ENCODE measurements at regions not wholly inside any gene's neighbourhood (a gene's known extent, or its start where the extent isn't known, plus 50 kb on each side); places are given as distances from the start of the nearest gene placed in this dataset.
A peak's percentile ranks its signal among the peaks of the same experiment; 100 is the strongest.

DNA sequence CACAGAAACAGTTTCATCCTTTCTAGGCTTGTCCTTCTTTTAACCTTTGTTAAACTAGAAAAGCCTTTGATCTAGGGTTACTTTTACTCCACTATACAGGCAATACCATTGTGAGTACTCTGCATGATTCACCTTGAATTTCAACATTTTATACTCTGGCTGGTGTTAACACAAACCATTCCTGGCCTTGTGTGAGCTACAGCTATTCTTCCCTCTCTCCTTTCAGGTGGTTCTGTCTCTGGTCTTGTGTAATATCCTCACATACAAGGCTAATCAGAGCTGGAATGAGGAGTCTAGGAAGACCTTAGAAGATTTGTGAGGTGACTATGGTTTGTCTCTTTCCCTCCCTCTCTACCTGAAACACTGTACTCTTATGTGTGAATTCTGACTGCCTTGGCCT lies 837.4 kb upstream of the USP15 start:
- DNase-seq (ENCODE audit: low spot score) = no peak

DNA sequence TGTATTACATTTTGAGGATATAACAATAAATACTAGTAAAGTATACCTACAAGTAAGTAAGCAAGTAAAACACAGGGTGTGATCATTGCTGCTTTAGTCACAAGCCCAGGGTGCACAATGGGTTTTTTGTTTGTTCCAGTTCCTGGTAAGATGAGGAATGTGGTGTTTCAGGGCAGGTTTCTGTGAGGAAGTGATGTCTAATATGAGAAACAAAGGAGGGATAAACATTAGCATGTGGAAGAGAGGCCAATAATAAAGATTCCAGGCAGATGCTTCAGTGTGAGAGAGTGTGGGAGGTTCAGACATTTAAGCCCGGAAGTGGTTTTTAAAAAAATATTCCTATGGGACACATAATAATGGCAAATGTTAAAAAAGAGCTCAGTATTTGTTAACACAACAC lies 808.1 kb upstream of the USP15 start:
- no peak for DNase-seq (ENCODE audit: low spot score)

DNA sequence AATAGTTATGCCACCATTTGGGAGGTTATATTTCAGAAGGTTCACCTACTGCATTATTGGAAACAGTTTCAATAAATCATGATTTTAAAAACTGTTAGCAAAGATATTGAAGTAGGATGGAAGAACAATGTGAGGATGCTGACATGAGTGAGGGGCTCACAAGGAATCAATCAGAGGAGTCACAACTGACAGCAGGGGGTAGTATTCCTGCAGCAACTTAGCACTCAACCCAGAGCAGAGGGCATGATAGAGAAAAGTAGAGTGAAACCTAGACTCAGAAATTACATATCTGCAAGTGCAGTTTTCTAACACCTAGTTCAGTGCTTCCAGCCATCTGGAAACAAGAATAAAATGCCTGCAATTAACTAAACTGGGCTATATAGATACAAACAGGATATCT lies 772.5 kb upstream of the USP15 start:
- no peak for DNase-seq (ENCODE audit: low spot score)

DNA sequence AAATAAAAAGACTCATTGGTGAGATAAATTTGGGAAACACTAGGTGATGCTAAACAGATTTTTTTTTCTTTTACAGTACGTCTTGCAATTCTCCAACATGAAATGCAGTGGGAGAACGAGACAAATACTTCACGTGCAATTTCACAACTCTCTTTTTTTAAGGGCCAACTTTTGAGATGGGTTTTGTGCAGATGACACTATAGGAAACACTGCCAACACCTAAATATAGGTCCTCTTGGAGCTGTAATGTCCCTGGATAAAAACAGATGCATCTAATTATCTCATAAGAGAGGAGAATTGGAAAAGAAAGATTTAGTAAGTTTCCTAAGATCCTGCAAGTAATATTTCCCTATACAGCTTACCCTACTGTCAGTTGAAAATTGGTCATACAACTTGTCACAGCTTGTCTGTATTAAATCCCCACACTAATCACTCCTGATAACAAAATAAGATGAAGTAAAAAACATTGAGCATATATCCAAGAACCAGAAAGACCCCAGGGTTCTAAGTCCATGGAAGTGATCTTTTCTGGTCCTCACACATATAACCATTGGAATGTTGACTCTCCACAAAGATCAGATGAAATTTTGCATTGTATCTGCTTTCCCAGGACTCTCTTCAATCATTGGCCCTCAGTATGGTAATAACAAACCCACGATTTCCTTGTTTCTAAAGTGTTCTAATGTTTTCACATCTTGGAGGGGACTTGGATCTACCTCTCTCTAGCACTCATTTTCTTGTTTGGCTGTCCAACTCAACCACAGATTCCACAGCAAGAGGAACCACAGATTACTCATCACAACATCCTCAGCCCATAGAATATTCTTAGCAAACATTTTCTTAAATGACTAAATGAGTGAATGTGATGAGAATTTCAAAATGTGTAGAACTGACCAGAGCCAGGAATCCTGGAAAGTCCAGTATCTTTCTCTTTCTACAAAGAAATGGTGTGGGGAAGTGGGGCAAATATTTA lies 769.4 kb upstream of the USP15 start:
- peak; percentile 21 for DNase-seq (ENCODE audit: low spot score)

DNA sequence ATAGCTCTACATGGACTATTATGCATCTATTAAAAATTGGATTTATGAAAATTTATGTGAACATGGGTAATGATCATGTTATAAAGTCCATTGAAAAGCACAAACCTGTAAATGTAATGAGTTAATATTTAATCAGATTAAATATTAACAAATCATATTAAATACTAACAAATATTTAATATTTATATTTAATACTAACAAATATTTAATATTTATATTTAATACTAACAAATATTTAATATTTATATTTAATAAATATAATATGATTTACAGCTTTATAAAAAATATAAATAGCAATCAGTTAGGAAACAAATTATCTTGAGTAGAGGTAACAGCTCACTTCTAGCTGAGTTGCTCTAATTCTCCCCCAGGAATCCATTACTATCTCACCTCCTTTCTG lies 758.0 kb upstream of the USP15 start:
- no peak for DNase-seq (ENCODE audit: low spot score)

DNA sequence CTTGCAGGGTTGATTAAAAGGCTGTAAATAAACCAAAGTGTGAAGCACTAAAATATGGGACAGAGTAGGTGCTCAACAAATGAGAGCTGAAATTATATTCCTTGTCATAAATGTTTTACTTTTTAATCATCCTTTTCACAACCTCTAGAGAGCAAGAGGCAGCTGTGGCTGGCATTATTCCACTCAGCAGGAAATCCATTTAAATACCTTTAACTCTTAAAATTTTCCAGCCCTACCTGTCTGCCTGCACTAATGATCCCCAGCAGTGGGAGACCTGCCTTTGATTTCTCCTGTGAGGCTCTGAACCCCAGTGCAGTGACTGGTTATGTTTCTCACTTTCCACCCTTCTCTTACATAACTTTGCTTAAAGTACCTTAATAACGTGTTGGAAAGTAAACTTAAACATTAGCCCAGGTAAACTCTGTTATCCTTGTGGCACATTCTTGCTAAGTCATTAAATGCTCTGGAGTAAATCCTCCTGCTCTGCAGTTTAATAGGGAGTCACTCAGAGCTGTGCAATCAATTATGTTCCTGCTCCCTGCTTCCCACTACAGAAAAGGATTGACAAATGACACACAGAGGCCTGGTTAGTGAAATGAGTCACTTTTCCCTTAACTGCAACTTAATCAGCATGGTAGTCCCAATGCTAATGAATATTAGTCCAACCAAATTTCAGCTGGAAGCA lies 755.7 kb upstream of the USP15 start:
- no peak for DNase-seq (ENCODE audit: low spot score)

DNA sequence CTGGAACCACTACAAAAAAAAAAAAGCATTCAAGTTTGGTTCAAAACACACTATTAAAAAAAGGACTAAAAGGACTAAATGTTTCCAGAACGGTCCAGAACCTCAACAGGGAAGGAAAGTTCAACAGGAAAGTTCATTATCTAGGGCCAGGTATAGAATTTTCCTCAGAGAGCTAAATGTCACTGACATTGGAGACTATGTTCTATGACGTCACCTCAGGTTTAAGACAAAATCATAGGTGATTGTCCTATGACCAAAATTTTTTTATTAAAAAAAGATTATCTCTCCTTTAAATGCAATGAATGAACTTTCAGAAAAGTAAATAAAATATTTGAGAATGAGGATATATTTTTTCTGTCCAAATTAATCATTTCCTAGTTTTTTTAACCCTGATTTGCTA lies 746.7 kb upstream of the USP15 start:
- no peak for DNase-seq (ENCODE audit: low spot score)

DNA sequence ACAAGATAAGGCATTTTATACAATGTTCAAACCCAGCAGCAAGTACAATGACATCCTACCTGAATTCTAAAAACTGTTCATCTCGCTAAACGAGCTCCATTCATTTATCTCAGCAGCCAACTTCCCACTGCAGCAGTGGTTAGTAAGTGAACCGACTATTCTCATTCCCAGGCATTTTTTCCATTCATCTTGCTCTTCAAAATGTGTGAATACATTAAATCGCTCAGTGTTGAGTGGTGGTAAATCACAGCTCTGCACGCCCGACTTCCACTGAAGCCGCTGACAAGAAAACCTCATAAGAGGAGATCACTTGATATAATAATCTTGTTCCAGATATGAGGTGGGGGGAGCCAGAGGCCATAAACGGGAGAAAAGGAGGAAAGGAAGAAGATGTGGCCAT lies 746.2 kb upstream of the USP15 start:
- DNase-seq (ENCODE audit: low spot score) = no peak

DNA sequence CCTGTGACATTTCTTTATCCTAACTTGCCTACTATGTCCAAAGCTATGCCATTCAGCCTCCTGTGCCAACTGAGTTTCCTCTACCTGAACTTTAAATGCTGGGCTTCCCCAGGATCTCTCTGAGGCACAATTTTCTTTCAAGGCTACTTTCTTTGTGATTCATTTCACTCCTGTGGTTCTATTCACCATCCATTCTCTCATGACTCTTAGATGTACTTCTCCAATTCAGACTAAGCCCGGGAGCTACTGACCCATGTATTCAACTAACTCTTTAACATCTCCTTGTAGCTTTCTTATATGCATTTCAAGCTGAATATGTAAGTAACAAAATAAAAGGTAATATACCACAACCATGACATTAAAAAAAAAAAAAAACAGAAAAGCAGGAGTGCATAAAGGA lies 738.9 kb upstream of the USP15 start:
- no peak for DNase-seq (ENCODE audit: low spot score)

DNA sequence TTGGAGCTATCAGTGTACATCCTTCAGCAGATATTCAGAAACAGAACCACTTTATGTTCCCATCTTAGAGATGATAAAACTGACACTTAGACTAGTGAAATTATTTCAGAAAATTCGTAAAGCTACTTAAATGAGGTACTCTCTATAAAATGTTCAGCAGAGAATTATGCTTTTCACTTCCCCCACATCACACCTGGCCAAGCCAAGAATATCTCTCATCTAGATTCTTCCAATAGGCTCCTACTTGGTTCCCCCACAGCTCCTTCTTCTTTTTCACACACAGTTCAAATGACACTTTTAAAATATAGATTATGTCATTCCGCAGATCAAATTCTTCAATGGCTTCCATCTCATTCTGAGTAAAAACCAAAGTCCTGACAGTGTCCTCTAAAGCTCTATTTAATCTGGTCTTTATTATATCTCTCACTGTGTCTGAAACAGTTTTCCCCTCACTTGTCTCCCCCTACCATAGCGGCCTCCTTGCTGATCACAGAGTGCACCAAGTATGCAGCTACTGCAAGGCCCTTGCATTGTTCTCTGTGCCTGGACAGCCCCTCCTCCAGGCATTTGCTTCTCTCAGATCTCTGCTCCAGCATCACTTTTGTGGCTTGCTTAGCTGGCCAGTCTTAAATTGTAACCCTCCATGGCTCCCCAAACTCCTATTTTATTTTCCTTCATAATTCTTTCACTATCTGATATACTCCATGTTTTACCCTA lies 736.8 kb upstream of the USP15 start:
- DNase-seq (ENCODE audit: low spot score) = no peak

DNA sequence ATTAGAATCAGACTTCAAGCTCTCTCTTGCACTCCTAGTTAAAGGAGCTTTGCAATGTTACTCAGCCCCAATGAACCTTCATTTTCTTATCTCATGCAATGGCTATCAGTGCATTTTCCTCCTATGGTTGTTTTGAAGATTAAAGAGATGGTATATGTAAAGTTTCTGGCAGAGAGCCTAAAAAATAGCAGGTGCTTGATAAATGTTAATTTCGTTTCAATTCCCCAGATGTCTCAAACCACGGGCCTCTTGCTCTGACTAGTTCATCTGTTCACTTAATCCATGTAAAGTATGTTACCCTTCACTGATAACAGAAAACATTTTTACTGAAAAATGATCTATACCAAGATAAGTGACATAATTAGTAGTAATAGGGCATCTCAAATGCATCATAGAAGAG lies 735.4 kb upstream of the USP15 start:
- peak; percentile 30 for DNase-seq (ENCODE audit: low spot score)

DNA sequence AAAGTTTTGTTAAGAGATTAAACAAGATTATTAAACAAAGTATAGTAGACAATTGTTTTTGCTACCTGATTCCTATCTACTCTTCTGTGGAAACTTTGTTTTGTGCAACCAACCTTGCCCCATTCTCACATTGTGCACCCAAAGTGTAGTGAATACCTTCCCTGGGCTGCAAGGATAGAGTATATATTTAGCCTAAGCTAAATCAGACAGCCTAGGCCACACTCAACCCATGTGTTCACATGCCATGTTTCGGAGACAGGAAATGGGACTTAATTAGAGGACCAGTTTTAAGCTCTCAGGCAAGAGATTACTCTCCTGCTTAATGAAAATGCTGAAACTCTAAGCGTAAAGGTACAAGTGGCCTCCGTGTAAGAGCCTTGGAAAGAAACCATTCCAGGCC lies 734.9 kb upstream of the USP15 start:
- DNase-seq (ENCODE audit: low spot score) = no peak

DNA sequence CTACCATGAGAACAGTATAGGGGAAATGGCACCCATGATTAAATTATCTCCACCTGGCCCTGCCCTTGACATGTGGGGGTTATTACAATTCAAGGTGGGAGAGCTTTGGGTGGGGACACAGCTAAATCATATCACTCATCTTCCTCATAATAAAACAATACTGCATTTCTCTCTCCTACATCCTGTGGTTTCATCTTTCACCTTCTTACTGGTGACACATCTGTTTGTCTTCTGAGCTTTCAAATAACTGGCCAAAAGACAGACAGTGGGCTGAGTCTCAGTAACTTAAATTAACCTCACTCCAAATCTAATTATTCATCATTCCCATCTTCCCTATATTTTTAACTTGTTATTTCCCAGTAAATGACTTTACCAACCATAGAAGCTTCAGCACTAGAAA lies 729.7 kb upstream of the USP15 start:
- DNase-seq (ENCODE audit: low spot score) = no peak

DNA sequence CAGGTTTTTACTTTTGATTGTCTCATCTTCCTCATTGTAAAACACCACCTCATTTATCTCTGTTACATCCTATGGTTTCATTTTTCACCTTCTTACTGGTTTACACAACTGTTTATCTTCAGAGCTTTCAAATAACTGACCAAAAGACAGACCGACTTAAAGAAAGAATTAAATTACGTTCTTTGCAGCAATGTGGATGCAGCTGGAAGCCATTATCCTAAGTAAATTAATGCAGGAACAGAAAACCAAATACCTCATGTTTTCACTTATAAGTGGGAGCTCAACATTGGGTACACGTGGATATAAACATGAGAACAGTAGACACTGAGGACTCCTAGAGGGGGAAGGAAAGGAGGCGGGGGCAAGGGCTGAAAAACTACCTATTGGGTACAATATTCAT lies 729.0 kb upstream of the USP15 start:
- DNase-seq (ENCODE audit: low spot score) = no peak

DNA sequence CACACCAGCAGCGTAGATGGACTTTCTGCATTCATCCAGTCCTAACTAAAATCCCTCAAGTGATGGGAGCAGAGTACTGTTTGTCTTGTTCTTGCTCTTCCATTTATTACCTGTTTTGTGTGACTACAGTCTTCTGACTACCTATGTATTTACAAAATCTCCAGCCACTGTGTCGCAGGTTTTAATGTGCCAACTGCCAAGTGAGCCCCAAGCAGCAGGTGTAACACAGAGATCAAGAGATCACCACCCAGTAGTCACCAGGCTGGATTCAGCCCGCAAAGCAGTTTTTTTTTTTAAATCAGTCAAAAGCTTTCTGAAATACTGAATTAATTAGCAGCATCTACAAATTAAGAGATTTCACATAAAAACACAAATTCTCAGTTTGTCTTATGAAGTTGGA lies 724.1 kb upstream of the USP15 start:
- DNase-seq (ENCODE audit: low spot score) = no peak

DNA sequence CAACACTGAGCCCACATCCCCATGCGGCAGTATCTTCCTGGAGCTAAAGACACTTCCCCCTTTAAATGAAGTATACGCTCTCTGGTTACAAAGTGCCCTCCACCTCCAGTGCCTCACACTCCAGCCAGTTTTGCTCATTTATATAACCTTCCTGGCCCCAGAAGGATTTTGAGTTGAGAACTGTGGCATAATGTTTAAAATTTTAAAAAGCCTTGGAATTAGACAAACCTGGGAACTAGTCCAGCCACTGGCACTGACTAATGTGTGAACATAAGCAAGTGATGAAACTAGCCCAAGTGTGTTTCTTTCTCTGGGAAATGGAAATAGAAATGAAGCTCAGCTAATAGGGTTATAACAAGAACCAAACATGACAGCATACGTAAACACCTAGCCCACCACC lies 723.7 kb upstream of the USP15 start:
- DNase-seq (ENCODE audit: low spot score) = no peak

DNA sequence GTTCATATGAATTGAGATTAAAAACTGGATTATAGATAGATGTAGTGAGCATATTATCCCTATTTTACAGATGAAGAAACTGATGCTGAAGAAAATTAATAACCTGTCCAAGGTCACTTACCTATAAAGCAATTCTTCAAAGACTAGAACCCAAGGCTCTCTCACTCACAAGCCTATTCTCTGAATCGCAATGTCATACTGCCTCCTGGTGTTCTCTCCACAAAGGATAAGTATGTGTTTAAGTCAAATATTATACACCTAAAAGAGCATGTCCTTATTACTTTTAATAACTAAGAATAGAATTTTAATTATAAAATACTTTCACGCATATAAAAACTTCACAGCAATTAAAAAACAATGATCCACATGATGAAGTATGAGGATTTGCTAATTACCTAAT lies 721.3 kb upstream of the USP15 start:
- no peak for DNase-seq (ENCODE audit: low spot score)

DNA sequence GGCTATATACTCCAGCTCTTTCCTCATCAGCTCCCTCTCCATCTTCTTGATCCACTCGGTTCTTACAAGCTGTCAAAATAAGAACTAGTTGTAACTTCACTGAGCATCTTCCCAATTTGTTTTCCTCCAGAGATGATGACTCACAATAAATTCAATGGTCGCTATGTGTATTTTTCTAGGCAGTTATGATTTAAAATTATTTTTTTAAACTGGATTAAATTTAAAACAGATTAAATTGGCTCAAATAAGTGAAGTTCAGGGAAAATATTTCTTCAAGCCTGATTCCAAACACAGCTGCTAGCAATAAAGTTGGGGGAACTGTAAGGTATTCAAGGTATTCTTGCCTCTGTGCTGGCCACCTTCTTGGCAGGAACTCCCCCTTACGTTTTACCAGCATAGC lies 717.7 kb upstream of the USP15 start:
- DNase-seq (ENCODE audit: low spot score) = no peak

DNA sequence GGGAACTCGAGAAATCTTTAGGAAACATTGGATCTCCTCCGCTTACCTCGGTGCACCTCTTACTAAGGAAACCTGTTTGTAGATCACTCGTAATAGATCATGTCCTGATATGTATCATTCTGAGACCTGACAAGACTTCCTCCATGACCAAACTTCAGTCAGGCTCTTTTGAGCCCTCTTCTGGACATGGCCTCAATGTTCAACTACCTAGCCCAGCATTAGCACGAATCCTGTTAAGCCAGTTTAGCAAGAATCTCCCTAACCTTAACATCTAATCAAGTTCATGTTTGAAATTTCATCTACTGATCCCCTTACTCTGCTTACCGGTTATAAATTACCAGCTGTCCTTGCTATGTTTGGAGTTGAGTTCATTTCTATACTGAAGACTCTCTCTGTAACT lies 713.9 kb upstream of the USP15 start:
- peak; percentile 48 for DNase-seq (ENCODE audit: low spot score)

DNA sequence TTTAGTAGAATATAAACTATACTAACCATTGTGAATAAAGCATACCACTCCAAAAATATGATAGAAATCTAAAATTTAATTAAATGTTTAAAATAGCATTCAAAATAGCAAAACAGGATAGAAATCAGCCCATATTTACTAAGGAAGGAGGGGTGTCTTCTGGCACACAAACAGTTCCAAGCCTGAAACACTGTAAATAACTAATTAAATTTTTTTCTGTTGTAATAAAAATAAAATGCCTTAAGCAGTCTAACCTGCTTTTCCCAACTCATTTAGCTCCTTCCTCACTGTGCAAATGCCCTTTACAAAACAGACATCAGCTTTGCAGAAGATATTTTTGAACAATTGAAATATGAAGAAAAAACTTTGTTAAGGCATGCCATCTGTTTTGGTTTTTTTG lies 707.1 kb upstream of the USP15 start:
- peak; percentile 6 for DNase-seq (ENCODE audit: low spot score)

DNA sequence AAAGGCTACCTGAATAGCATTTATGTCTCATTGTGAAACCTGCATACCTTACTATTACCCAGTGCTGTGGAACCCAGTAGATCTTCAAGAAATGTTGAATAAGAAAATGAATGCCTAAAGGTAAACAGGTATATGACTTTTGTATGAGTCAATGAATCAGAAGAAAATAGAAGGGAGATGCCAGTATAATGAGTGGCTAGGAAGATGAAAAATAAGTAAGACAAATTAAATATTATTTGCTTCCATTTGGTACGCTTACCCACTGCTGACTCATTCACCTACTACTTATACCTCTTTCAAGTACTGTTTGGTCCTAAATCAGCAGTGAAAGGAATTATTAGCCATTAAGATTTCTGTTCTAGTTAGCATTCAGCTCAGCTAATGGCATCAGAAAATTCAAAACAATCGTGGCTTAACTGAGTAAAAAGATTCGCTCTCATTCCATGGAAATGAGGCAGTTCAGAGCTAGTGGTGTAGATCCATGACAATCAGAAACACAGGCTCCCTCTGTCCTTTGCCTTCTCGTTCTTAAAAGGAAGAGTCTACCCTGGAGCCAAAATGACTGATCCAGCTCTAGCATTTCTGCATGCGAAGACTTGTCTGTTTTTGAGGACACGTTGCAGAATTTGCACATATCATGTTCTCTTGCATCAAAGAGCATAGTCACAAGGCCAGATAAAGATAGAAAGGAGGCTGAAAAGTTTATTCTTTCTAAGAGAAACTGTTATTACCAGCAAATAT lies 705.8 kb upstream of the USP15 start:
- DNase-seq (ENCODE audit: low spot score) = peak; percentile 64
